ENCODE measurements at regions not wholly inside any gene's neighbourhood (a gene's known extent, or its start where the extent isn't known, plus 50 kb on each side); places are given as distances from the start of the nearest gene placed in this dataset.

DNA sequence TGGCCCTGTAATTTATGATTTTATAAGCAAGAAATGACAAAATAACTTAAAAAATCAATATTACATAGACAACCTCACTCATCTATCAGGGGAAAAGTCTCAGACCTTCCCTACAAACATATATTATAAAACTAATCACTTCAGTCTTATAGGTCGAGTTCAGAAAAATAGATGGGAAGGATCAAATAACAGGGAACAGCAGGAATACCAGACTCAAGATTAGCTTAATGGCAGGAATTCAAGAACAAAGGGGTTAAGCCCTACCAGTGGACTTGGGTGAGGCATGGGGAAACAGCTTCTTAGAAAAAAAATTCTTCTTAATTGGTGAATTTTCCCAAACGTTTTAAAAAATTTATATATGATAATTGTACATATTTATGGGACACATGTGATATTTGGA lies 51.6 kb upstream of the CRY1 start:
- Histone ChIP-seq H3K9me3 (replicated peaks; ENCODE audit: control insufficient read depth, insufficient read depth, low read depth, low read length) (no peaks in the 10 kb centered on the region), H3K9ac (ENCODE audit: insufficient read depth in 1 of 2, low read depth in 2 of 2, low read length in 2 of 2) (no peak overlapping the region), H3K79me2 (ENCODE audit: control insufficient read depth, insufficient read depth, low read length) (no peaks in the 10 kb centered on the region), H3K36me3 (ENCODE audit: control insufficient read depth, insufficient read depth, low read length) (no peaks in the 10 kb centered on the region), H3K9me1 (ENCODE audit: control insufficient read depth, insufficient read depth, low read length) (no peaks in the 10 kb centered on the region), H2AFZ (ENCODE audit: low read depth, low read length) (no peak overlapping the region), H3K4me1 (replicated peaks in 1 of 2; ENCODE audit: control insufficient read depth in 2 of 2, insufficient read depth in 2 of 2, low read length in 2 of 2) (no peaks in the 10 kb centered on the region), H3K4me3 (no peak overlapping the region), H3K4me2 (ENCODE audit: insufficient read depth, low read length) (no peak overlapping the region), H4K20me1 (replicated peaks; ENCODE audit: control insufficient read depth, insufficient read depth, low read length) (no peaks in the 10 kb centered on the region), H3K27me3 (ENCODE audit: control insufficient read depth in 2 of 2, insufficient read depth in 2 of 2, low read length in 2 of 2) (no peaks in the 10 kb centered on the region), H3K27ac (ENCODE audit: extremely low read depth, low read depth, low read length) (no peak overlapping the region)
- TF ChIP-seq, protein P1, sequence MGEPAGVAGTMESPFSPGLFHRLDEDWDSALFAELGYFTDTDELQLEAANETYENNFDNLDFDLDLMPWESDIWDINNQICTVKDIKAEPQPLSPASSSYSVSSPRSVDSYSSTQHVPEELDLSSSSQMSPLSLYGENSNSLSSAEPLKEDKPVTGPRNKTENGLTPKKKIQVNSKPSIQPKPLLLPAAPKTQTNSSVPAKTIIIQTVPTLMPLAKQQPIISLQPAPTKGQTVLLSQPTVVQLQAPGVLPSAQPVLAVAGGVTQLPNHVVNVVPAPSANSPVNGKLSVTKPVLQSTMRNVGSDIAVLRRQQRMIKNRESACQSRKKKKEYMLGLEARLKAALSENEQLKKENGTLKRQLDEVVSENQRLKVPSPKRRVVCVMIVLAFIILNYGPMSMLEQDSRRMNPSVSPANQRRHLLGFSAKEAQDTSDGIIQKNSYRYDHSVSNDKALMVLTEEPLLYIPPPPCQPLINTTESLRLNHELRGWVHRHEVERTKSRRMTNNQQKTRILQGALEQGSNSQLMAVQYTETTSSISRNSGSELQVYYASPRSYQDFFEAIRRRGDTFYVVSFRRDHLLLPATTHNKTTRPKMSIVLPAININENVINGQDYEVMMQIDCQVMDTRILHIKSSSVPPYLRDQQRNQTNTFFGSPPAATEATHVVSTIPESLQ (CRISPR knock-in tag; IDR thresholded peaks at IDR 0.05), result no peak
- TF ChIP-seq, protein P2, sequence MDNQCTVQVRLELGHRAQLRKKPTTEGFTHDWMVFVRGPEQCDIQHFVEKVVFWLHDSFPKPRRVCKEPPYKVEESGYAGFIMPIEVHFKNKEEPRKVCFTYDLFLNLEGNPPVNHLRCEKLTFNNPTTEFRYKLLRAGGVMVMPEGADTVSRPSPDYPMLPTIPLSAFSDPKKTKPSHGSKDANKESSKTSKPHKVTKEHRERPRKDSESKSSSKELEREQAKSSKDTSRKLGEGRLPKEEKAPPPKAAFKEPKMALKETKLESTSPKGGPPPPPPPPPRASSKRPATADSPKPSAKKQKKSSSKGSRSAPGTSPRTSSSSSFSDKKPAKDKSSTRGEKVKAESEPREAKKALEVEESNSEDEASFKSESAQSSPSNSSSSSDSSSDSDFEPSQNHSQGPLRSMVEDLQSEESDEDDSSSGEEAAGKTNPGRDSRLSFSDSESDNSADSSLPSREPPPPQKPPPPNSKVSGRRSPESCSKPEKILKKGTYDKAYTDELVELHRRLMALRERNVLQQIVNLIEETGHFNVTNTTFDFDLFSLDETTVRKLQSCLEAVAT (IDR thresholded peaks at IDR 0.05), result peak in 1 of 2 experiments; percentile 59; a peak in 1 of 4 replicates
- TF ChIP-seq ZBTB17 (CRISPR knock-in tag; IDR thresholded peaks at IDR 0.05), result peak; percentile 52; the same call in 1 of the 2 replicates
- FAIRE-seq, result no peak
- ChIA-PET CTCF (ENCODE audit: low intra/inter-chr PET ratio) (no interaction called here), POLR2A (no interaction called here)
- ATAC-seq, result no peak
- in situ Hi-C loops (cut with MboI), result no loop called here
- no peak for DNase-seq (ENCODE audit: extremely low read depth in 1 of 4, low spot score in 3 of 4)
- intact Hi-C loops (cut with micrococcal nuclease), result no loop called here
- 0% methylated on average over 2 of the region's 2 CpGs for WGBS (ENCODE audit: insufficient coverage, low coverage, missing lambda C conversion rate)
- no TSS peak for BruUV-seq (replicated peaks)
